Head of caudate nucleus (tissue), 42 donors: ENCODE measurements at regions not wholly inside any gene's neighbourhood (a gene's known extent, or its start where the extent isn't known, plus 50 kb on each side); places are given as distances from the start of the nearest gene placed in this dataset.
A peak's percentile ranks its signal among the peaks of the same experiment; 100 is the strongest.
"Not testable (repeated sequence)": the region's sequence is repeated elsewhere in the genome, so short reads cannot be mapped to it uniquely, and the experiment has no call there.

Experiments used
- DNase-seq, 42 donors: peaks; one replicate each; pipeline versions ENCODE4 v3.0.0 to v3.0.0-alpha.2; 2020 to 2021; ENCODE audit warnings: mixed read lengths in 7 of 42
- intact Hi-C: fragments of 100-400 bp; cut with DNase I; formaldehyde crosslinking; loops from one replicate; pipeline ENCODE4 v1.15.0; 2022

- peak in 1 of 42 donors; percentile 14 for DNase-seq
- intact Hi-C loops = no loop called here
These were observed 74.4 kb upstream of the TMPRSS2 start for GRCh38 chr21:41582298-41582840.

GRCh38 chr21:41581592-41582228 is 73.8 kb upstream of the TMPRSS2 start:
- DNase-seq = peak in 1 of 42 donors; percentile 20
- intact Hi-C loops = no loop called here

DNA sequence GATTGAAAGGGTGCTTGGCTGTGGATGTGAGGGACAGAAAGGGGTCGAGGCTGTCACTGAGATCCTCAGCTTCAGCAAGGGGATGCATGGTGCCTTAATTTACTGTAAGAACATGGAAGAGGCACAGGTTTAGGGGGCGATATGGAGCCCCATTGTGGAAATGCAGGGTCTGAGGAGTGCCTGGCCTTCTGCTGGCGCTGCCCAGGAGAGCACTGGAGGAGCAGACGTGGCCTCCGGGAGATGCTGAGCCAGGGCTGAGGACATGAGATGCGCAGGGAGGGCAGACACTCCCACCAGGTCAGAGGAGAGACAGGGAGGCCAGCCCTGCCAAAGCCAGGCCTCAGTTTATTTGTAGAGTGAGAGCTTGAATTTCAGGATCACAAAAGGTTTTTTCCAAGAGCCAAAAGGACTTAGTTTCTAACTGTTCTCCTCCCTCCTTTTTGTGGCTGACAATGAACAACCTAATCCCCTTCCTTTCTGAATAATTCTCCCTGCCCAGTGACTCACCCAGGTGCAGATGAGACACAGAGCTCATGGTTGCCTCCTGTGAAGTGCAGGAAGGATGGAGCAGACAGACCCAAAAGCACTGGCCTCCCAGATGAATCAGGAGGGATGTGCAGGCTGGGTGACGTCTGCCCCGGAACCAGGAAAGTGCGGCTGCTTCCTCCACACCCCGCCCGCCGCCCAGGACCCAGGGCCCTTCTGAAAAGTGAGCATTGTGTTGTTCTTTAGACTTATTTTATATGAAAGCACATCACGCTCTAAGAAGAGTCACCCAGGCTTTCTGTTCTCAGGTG is 73.0 kb upstream of the TMPRSS2 start:
- intact Hi-C loops = no loop called here
- peak in 1 of 42 donors; percentile 32 for DNase-seq

GRCh38 chr21:41579692-41580091 is 71.7 kb upstream of the TMPRSS2 start:
- DNase-seq = peak in 1 of 42 donors; percentile 12
- intact Hi-C loops = no loop called here

DNA sequence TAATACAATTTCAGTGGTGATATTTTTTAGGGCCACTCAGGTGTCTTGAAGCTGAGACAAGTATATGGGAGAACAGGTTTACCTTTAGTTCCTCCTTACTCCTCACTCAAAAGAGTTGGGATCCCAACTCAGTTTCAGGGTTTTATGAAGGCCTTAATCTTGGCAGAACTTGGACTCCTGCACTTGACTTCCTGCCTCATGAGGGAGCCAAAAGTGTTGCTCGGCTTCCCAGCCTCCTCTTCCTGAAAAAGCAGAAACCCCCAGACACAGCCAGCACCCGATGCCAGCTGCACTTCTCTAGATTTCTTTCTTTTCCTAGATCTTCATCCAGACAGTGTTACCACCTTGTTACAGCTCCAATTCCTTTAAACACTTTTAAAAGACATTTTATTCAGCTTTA is 70.8 kb upstream of the TMPRSS2 start:
- DNase-seq = peak in 1 of 42 donors; percentile 7
- intact Hi-C loops = no loop called here

DNA sequence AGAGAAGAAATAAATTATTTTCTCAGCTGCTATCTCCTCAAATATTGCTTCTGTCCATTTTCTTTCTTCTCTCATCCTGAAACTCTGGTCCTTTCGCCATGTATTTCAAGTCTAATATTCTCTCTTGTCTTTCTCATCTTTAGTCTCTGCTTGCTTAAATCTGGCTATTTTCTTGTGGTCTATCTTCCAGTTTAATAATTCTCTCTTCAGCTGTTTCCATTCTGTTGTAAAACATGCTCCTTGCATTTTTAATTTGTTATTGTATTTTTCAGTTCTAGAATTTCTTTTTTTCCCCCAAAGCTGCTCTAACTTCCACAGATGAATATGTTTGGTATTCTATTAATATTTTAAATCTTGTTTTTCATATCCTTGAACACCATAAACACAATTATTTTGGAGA is 70.1 kb upstream of the TMPRSS2 start:
- DNase-seq = no peak
- intact Hi-C loops = no loop called here

- intact Hi-C loops = no loop called here
- DNase-seq = peak in 1 of 42 donors; percentile 4
These were observed 68.2 kb upstream of the TMPRSS2 start for GRCh38 chr21:41576013-41576615.

GRCh38 chr21:41573902-41574690 is 66.1 kb upstream of the TMPRSS2 start:
- intact Hi-C loops = no loop called here
- DNase-seq = no peak

DNA sequence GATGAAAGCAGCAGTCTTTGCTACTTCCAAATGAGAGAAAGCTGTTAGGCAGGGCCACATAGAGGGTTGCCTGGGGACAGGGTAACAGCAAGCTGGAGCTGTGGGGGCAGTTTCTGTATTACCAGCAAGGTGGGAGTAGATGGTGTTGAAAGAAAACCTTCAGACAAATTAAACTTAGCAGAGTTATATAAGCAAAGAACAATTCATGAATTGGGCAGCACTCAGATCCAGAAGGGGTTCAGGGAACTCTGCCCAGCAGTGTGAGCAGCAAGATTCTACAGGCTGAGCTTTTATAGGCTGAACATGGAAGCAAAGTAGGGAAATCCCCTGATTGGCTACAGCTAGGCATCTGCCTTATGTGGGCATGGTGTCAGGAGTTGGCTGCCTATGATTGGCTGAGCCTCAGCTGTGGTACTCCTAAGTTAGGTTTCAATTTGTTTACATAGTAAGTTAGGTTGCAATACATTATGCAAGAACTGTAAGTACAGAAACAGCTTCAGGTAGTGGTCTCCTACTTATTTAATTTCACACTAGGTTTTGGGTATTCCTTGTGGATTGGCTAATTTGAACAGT is 64.1 kb upstream of the TMPRSS2 start:
- intact Hi-C loops = no loop called here
- DNase-seq = peak in 1 of 42 donors; percentile 9

DNA sequence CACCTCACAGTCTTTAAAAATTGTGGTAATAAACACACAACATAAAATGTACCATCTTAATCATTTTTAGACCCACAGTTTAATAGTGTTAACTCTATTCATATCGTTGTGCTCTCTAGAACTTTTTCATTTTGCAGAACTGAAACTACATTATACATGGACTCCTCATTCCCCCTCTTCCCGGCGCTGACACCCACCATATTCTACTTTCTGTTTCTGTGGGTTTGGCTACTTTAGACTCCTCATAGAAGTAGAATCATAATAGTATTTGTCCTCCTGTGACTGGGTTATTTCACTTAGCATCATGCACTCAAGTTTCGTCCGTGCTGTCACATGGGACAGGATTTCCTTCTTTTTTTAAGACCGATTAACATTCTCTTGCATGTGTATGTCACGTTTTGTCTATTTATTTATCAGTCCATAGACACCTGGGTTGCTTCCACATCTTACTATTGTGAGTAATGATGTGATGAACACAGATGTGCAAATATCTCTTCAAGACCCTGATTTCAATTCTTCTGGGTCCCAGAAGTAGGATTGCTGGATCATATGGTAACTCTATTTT is 62.9 kb upstream of the TMPRSS2 start:
- no peak for DNase-seq

DNA sequence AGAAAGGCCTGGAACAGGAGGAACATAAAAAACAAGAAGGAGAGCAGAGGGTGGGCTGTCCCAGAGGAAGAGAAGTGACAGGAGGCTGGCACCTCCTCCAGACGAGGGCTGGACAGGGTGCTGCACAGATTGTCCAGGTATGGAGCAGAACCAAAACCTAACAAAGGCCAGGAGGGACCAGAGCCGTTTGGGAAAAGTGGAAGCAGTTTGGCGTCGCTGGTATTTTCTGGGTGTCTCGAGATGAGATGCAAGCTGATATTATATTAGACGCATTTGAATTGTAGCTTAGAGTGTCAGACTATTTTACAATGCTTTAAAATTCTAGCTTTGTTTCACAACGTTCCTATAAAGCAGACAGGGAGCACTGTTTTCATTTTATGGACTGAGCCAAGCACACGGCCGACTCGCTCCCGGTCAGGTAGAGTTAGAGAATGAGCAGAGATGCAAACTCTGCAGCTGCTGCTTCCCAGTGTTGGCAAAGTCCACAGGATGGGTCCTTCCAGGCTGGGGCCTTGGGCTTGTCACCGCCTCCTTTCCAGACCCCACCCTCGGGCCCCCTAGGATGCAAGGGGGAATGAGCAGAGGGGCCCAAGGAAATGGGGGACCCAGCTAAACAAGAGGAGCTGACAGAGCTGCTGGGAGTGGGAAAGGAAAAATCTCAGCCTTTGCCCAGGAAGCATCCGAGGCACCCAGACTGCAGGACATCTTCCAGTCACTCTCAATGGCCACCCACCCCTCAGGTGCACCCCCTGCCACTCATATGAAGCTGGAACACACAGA is 60.8 kb upstream of the TMPRSS2 start:
- intact Hi-C loops = no loop called here
- DNase-seq = peak in 2 of 42 donors; percentile 17 to 26

More for the DNA sequence above, 62.9 kb upstream of the TMPRSS2 start:
- intact Hi-C loops = no loop called here

GRCh38 chr21:41567901-41568510 is 60.0 kb upstream of the TMPRSS2 start:
- intact Hi-C loops = no loop called here
- DNase-seq = peak in 2 of 42 donors; percentile 21 to 28

DNA sequence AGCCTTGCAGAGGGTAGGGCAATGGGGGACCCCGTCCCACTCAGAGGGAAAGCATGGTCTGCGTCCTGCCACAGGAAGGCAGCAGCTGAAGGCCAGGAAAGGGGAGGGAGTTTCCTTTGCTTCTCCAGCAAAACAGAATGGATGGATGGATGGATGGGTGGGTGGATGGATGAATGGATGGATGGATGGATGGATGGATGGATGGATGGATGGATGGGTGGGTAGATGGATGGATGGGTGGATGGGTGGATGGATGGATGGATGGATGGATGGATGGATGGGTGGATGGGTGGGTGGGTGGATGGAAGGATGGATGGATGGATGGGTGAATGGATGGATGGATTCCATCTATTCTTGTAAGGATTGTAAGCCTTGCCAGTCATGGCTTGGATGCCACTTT is 59.3 kb upstream of the TMPRSS2 start:
- DNase-seq, intact Hi-C loops: not testable (repeated sequence)

DNA sequence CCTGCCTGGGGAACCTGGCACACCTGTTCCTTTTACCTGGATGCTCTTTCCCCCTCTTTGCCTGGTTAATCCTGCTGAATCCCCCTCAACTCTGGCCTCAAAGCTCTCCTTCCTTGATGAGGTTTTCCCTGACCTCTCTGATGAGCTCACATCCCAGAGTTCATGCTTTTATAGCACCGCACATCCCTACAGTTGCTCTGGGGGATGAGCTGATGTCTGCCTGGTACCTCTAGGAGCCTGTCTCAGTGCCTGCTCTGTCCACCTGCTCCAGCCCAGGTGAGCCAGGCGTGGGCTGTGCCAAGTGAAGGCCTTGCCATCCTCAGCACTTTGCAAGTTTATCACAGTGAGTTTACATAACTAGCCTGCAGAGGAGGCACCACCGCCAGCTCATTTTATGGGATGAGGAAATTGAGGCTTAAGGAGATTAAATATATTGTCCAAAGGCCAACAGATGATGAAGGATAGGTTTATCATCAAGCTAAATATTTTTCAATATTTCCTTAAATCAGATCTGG is 58.6 kb upstream of the TMPRSS2 start:
- intact Hi-C loops = no loop called here
- DNase-seq = peak in 2 of 42 donors; percentile 7 to 25

GRCh38 chr21:41565550-41565949 is 57.6 kb upstream of the TMPRSS2 start:
- intact Hi-C loops = no loop called here
- DNase-seq = peak in 2 of 42 donors; percentile 17 to 27

DNA sequence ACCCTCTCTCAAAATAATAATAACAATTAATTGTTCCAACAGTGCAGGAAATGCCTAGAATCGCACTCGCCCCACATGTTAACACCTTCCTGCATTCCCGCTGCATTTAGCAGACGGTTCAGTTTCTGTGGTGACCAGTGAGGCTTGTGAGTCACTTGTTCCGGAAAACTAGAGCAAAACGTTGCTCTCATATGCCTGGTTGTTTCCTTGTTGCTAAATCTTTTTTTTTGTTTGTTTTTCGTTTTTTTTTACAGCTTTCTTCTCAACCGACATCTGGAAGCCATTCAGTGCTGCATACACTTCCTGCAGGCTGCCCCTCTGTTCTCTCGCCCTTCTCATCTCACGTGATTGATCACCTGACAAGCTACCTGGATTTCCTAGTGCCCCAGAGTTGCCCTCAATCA is 56.9 kb upstream of the TMPRSS2 start:
- intact Hi-C loops = no loop called here
- peak in 2 of 42 donors; percentile 4 to 21 for DNase-seq
